ENCODE measurements at regions not wholly inside any gene's neighbourhood (a gene's known extent, or its start where the extent isn't known, plus 50 kb on each side); places are given as distances from the start of the nearest gene placed in this dataset.

GRCh38 chr15:36210426-36210825 is 369.0 kb upstream of the CDIN1 start:
- DNase-seq = no peak

GRCh38 chr15:36218322-36218721 is 361.1 kb upstream of the CDIN1 start:
- no peak for DNase-seq

GRCh38 chr15:36218991-36219390 is 360.4 kb upstream of the CDIN1 start:
- DNase-seq = no peak

- no peak for DNase-seq
Measured at GRCh38 chr15:36221992-36222391, 357.4 kb upstream of the CDIN1 start.

GRCh38 chr15:36230776-36231175 is 348.6 kb upstream of the CDIN1 start:
- DNase-seq = no peak

- no peak for DNase-seq
Measured at GRCh38 chr15:36232491-36232890, 346.9 kb upstream of the CDIN1 start.

- DNase-seq = no peak
Measured at GRCh38 chr15:36234743-36235142, 344.7 kb upstream of the CDIN1 start.

GRCh38 chr15:36235173-36235572 is 344.3 kb upstream of the CDIN1 start:
- no peak for DNase-seq

GRCh38 chr15:36239509-36239908 is 339.9 kb upstream of the CDIN1 start:
- no peak for DNase-seq

- no peak for DNase-seq
Measured at GRCh38 chr15:36251450-36251849, 328.0 kb upstream of the CDIN1 start.

GRCh38 chr15:36252146-36252711 is 327.2 kb upstream of the CDIN1 start:
- no peak for DNase-seq

- no peak for DNase-seq
Measured at GRCh38 chr15:36254426-36254825, 325.0 kb upstream of the CDIN1 start.

GRCh38 chr15:36256404-36256807 is 323.0 kb upstream of the CDIN1 start:
- no peak for DNase-seq

- no peak for DNase-seq
Measured at GRCh38 chr15:36263666-36264065, 315.8 kb upstream of the CDIN1 start.

GRCh38 chr15:36265422-36265821 is 314.0 kb upstream of the CDIN1 start:
- DNase-seq = no peak

- DNase-seq = no peak
Measured at GRCh38 chr15:36271048-36271447, 308.4 kb upstream of the CDIN1 start.

- DNase-seq = no peak
Measured at GRCh38 chr15:36275656-36276055, 303.8 kb upstream of the CDIN1 start.

GRCh38 chr15:36278219-36278618 is 301.2 kb upstream of the CDIN1 start:
- peak; percentile 10 for DNase-seq

- DNase-seq = no peak
Measured at GRCh38 chr15:36282821-36283220, 296.6 kb upstream of the CDIN1 start.

GRCh38 chr15:36284911-36285310 is 294.5 kb upstream of the CDIN1 start:
- no peak for DNase-seq

- DNase-seq = no peak
Measured at GRCh38 chr15:36291501-36291900, 287.9 kb upstream of the CDIN1 start.

GRCh38 chr15:36294359-36294758 is 285.1 kb upstream of the CDIN1 start:
- no peak for DNase-seq

- no peak for DNase-seq
Measured at GRCh38 chr15:36301947-36302346, 277.5 kb upstream of the CDIN1 start.

GRCh38 chr15:36313021-36313420 is 266.4 kb upstream of the CDIN1 start:
- DNase-seq = no peak

- DNase-seq = peak; percentile 4
Measured at GRCh38 chr15:36313736-36314280, 265.6 kb upstream of the CDIN1 start.
